ENCODE measurements at regions not wholly inside any gene's neighbourhood (a gene's known extent, or its start where the extent isn't known, plus 50 kb on each side); places are given as distances from the start of the nearest gene placed in this dataset.

- no peak for TF ChIP-seq POLR2A (IDR thresholded peaks at IDR 0.05; ENCODE audit: low read length)
- TF ChIP-seq GATA1 (IDR thresholded peaks at IDR 0.05; ENCODE audit: low read depth, low read length), result no peak
Measured at GRCh38 chr18:78685980-78686530, 293.6 kb upstream of the SALL3 start.

Data from erythroblast (primary cell).